CD4-positive, alpha-beta T cell treated with Interleukin-6 at 100 ng/mL for 8 hours (primary cell): ENCODE measurements at regions not wholly inside any gene's neighbourhood (a gene's known extent, or its start where the extent isn't known, plus 50 kb on each side); places are given as distances from the start of the nearest gene placed in this dataset.
"Not testable (repeated sequence)": the region's sequence is repeated elsewhere in the genome, so short reads cannot be mapped to it uniquely, and the experiment has no call there.

Experiments used
- DNase-seq: peaks from one replicate; pipeline ENCODE4 v3.0.0-alpha.2; 2020; ENCODE audit warnings: mixed read lengths, low spot score

DNA sequence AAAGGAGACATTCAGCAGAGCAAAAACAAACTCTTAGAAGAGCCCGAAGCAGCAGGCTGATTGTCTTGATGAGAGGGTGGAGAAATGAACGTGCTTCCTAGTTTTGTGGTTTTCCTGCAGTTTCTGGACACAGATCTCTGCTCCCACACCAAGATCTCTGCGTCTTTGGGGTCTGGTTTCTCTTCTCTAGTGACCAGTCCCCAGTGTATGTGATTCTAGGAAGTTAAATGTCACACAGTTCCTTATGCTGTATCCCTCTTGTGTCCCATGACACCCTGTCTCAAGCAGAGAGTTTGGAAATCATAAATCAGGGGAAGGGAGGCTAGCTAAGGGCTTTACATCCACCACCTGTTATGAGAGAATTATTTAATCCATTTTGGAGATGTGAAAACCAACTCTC lies 55.4 kb upstream of the KLF14 start:
- no peak for DNase-seq

GRCh38 chr7:130791746-130792145 lies 57.7 kb upstream of the KLF14 start:
- no peak for DNase-seq

- DNase-seq = no peak
Measured at GRCh38 chr7:130793855-130794618, 60.0 kb upstream of the KLF14 start.

GRCh38 chr7:130794619-130794922 lies 60.6 kb upstream of the KLF14 start:
- no peak for DNase-seq

DNA sequence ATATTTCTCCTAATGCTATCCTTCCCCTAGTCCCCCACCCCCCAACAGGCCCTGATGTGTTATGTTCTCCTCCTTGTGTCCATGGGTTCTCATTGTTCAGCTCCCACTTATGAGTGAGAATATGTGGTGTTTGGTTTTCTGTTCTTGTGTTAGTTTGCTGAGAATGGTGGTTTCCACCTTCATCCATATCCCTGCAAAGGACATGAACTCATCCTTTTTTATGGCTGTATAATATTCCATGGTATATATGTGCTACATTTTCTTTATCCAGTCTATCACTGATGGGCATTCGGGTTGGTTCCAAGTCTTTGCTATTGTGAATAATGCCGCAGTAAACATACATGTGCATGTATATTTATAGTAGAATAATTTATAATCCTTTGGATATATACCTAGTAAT lies 62.4 kb upstream of the KLF14 start:
- not testable (repeated sequence) for DNase-seq

DNA sequence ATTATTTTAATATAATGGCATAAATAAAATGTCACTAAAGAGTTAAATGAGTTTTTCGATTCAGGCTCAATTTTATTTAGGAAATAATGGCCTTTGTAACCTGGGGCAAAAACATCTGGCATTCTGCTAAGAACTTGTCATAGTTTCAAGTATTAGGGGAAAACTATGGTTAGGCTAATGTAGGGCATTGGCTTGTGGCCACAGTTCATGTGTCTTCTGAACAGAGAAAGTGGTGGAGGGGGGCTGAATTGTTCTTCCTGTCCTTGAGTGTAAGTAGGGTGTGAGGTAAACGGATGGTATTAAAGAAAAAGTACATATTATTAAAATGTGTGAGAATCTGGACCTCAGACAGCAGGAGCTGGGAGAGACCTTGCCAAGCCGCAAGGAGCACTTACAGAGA lies 69.1 kb upstream of the KLF14 start:
- DNase-seq = no peak

DNA sequence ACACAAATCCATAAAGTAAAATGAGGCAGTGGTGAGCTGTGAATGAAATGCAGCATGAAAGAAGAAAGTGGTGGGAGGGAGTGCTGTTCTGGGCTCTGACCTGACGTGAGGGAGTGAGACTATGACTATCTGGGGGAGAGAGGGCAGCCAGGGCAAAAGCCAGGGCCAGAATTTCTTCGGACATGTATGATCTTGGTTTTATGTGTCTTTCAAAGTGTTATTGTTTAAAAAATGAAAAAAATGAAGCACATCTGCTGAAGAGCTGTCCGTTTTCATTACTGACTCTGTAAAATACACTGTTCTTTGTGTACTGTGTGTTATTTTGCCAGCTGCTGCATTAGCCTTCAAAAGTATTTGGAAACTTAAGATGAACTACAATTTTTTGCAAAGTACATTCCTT lies 70.2 kb upstream of the KLF14 start:
- no peak for DNase-seq

- DNase-seq = not testable (repeated sequence)
Measured at GRCh38 chr7:130812819-130813218, 78.8 kb upstream of the KLF14 start.

- no peak for DNase-seq
Measured at GRCh38 chr7:130814778-130815335, 80.8 kb upstream of the KLF14 start.

DNA sequence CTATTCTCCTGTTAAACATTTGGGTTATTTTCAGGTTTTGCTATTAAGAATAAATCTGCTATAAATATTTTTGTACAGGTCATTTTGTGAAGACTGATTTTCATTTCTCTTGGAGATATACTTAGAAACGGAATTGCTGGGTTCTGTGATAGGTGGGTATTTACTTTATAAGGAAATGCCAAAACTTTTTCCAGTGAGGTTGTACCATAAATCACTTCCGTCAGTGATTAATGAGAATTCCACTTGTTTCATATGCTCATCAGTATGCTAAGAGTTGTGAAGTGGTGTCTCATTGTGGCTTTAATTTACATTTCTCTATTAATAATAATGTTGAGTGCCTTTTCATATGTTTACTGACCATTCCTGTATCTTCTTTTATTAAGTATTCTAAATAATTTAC lies 84.0 kb upstream of the KLF14 start:
- DNase-seq = no peak

DNA sequence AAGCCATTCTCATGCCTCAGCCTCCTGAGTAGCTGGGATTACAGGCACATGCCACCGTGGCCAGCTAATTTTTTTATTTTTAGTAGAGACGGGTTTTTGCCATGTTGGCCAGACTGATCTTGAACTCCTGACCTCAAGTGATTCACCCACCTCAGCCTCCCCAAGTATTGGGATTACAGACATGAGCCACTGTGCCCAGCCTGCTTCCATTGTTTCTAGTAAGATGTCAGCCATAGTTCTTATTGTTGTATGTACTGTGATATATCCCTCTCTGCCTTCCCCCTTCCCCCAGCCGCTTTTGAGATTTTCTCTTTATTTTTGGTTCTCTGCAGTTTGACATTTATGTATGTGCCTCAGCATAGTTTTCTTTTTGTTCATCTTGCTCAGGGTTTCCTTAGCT lies 87.9 kb upstream of the KLF14 start:
- no peak for DNase-seq

- no peak for DNase-seq
Measured at GRCh38 chr7:130822642-130823041, 88.6 kb upstream of the KLF14 start.

DNA sequence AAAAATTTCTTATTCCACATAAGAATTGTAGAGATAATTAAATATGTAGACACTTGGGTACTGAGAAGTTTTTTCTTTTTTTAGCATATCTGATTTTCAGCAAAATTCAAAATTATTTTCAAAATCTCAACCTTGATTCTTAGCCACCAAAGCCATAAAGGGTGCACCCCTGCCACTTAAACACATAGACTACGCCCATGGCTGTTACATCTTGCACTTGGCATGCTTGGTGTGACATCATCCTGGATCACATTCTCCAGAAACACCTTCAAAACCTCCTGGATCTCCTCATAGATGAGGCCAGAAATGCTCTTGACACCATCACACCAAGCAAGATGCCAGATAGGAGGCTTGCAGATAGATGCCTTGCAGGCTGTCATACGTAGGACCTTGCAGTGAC lies 89.1 kb upstream of the KLF14 start:
- no peak for DNase-seq

- DNase-seq = no peak
Measured at GRCh38 chr7:130825819-130826218, 91.8 kb upstream of the KLF14 start.

DNA sequence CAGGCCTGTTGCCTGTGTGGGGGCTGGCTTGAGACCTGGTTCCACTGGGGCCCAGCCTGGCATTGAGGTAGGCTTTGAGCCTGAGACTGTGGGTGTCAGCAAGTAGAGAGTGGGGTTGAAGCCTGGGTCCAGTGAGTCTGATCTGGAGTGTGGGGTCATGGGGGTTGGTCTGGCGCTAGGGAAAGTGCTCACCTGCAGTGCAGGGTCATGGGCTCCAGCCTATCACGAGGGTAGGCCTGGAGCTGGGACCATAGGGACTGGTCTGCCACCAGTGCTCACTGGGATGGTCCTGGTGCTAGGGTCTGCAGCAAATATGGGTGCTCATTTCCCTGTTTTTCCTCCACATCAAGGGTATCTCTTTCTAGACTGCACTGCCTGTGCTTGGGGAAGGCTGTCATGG lies 95.4 kb upstream of the KLF14 start:
- DNase-seq = no peak

GRCh38 chr7:130831322-130831721 lies 97.3 kb upstream of the KLF14 start:
- no peak for DNase-seq

DNA sequence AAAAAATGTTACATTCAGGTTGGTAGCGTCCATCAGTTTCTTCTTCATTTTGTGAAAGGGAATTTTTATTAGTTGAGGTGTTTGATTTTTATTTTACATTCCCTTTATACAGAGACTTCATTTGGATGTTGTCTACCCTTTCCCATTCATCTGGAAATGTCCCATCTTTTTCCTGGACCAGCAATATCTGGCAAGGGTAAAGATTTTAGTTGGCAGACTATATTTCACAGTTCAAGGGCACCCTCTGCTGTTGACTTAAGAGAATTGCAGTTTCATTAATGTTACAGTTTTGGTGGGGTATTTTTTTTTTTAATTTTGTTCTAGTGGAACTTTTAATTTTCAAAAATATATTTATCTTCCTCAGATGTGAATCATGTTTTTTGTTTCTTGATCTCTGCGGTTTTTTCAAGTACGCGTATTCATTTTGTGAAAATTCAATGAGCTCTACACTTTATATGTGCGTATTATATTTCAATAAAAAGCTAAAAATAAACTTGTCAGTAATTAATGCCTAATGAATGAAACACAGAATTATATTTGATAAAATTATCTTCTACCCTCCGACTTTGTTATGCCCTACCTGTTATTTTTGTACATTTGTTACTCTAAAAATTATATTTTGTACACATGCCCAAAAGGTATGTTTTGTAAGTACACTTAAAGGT lies 97.9 kb upstream of the KLF14 start:
- DNase-seq = peak; percentile 24

- no peak for DNase-seq
Measured at GRCh38 chr7:130838738-130839137, 104.7 kb upstream of the KLF14 start.

- no peak for DNase-seq
Measured at GRCh38 chr7:130840599-130840998, 106.6 kb upstream of the KLF14 start.

GRCh38 chr7:130841416-130841815 lies 107.4 kb upstream of the KLF14 start:
- no peak for DNase-seq

DNA sequence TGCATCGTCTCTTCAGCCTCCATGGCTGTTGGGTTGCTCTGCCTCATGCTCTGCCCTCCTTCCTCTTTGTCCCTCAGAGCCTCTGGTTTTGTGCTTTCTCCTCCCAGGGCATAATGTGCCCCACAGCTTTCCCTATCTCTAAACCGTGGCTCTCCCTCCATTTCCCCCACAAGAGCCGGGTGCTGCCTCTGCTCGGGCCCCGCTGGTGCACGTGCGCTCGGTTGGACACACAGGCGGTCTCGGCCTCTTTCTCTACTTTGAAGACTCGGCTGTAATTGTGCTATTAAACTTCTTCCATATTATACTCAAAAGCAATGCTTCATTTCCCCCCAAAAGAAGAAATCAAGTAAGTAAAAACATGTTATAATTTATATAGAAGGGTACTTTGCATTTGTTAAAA lies 109.7 kb upstream of the KLF14 start:
- no peak for DNase-seq

GRCh38 chr7:130844811-130845580 lies 111.0 kb upstream of the KLF14 start:
- no peak for DNase-seq

DNA sequence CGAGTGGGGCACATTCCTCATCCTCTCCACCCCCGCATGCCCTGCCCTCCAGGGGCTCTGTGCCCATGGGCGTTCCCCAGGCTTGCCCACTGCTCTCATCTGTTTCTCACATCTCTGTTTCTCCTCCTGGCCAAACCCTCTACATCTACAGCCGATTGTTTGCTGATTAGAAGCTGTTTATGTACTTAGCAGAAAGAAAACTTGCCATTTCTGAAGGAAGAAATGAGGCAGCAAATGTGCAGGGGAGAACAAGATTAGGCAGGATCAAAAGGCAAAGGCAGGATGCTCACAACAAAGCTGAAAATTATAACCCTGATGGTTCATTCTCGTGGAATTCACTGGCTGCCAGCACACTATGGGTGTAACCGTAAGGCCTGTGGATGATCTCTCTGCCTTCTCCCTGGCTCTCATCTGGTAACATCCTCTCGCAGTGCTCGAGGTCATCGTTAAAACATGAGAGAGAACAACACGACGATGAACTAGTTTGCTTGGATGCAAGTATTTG lies 111.6 kb upstream of the KLF14 start:
- DNase-seq = no peak
